NCI-H1417 (cell line): ENCODE measurements at regions not wholly inside any gene's neighbourhood (a gene's known extent, or its start where the extent isn't known, plus 50 kb on each side); places are given as distances from the start of the nearest gene placed in this dataset.

Source experiments
- DNase-seq, 3 experiments: peaks; one replicate each; lab custom pipeline; 2025; lab: John Stamatoyannopoulos, UW

DNA sequence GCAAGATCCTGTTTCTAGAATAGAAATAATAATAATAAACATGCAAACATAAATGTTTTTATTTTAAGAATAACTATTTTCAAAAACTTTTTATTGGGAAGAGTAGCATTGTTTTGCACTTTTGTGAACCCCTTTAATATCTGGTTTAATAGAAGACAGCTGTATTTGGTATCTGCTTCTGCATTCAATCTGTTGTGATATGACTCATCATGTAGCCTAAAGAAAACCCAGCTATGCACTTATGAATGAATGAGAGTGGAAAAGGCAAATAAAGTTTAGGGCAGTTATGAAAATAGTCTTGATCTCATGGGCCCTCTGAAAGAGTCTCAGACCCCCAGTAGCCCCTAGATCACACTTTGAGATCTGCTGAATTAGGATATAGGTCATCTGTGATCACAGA, 100.4 kb upstream of the PPP2R3A start:
- no peak for DNase-seq

DNA sequence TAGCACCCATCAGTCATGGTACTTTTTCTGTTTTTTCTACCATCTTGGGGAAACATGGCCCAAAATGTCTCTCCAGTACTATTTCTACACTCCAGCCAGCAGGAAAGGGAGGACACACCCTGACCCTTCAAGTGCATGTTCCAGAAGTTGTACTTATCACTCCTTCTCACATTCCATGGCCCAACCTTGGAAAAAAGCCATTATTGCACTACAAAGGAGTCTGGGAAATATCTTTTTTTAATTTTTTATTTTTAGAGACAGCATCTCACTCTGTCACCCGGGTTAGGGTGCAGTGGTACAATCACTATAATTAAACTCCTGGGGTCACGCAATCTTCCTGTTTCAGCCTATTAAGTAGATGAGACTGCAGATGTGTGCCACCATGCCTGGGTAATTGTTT, 100.0 kb upstream of the PPP2R3A start:
- no peak for DNase-seq

DNA sequence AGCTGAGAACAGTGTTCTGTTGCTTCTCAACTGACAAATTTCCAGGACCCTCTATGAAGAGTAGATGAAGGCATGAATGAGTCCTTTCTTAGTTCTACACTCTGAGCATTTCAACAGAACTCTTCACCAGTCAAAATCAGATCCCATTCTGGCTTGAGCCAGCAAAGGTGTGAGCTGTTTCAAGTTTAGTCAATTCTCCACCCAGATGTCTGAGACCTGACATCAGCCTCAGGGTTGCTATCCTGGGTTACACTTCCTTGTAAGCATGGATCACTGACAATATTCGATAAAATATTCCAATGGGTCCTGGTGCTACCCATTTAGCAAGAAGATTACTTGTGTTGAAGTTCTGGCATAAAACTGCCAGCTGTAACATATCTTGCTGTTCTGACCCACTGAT, 97.6 kb upstream of the PPP2R3A start:
- no peak for DNase-seq

DNA sequence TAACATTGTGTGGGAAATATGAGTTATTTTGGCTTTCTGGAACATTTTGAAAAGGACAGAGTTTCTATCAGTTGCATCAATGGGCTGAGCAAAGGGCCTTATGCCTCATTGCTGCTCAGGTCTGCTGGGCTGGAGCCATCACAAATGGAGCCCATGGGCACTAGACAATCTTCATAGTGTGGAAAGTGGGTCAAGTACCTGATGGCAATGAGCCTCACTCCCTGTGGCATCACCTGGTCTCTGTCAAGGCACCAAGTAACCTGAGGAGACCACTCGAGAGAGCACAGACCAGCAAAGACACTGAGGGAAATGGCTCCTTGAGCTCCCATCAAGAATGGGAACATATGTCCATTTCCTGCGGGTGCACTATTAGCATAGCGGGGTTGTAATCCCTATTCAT, 96.7 kb upstream of the PPP2R3A start:
- DNase-seq: peak in 1 of 3 experiments; percentile 82

DNA sequence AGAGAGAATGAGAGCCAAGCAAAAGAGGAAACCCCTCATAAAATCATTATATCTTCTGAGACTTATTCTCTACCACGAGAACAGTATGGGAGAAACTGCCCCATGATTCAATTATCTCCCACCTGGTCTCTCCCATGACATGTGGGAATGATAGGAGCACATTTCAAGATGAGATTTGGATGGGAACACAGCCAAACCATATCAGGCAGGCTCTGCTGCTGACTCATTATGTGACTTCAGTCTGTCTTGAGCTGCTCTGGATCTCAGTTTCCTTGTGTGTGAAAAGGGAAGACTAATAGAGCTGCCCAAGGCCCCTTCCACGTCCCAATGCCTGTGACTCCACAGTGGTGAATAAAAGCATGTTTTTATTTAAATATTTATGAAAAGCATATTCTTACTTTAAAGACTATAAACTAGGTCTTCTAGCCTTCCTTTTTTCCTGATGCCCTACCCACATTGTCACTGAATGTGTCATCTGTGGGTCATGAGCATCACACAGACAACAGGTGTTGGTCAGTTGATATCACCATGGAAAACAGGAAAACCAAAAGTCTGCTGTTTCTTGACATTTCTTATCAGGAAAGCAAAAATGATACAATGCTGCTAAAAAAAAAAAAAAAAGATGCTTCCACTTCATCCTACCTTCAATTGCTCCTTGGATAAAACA, 96.0 kb upstream of the PPP2R3A start:
- DNase-seq: no peak

DNA sequence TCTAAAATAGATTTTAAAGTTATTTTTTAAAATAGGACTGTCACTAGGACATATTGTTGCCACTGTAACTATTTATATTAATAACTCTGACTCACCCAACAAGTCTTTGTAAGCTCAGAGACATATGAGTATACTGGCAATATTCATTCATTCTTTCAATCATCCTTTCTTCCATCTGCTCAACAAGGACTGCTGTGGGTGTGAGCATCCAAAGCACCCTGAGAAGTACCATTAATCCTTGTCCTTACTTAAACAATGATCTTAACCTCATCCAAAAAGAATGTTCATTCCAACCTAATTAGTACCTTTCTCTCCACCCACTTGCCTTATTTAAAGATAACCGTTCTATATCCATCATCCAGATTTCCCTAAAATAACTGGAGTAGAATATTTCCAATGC, 94.2 kb upstream of the PPP2R3A start:
- no peak for DNase-seq

DNA sequence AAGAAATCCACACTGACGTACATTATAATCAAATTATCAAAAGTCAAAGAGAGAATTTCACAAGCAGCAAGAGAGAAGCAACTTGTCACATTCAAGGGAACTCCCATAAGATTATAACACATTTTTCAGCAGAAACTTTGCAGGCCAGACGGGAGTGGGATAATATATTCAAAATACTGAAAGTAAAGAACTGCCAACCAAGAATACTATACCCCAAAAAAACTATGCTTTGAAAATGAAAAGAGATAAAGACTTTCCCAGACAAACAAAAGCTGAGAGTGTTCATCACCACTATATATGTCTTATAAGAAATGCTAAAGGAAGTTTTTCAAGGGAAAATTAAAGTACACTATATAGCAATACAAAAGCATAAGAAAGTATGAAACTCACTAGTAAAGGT, 91.5 kb upstream of the PPP2R3A start:
- DNase-seq: no peak

DNA sequence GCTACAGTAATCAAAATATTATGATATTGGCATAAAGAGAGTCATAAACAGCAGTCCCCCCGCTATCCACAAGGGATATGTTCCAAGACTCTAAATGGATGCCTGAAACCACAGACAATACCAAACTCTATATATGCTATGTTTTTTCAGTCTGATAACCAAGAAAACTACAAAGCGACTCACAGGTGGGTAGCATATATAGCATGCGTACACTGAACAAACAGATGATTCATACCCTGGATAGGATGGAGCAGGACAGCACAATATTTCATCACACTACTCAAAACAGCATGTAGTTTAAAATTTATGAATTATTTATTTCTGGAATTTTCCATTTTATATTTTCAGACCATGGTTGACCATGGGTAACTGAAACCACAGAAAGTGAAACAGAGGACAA, 87.0 kb upstream of the PPP2R3A start:
- no peak for DNase-seq

DNA sequence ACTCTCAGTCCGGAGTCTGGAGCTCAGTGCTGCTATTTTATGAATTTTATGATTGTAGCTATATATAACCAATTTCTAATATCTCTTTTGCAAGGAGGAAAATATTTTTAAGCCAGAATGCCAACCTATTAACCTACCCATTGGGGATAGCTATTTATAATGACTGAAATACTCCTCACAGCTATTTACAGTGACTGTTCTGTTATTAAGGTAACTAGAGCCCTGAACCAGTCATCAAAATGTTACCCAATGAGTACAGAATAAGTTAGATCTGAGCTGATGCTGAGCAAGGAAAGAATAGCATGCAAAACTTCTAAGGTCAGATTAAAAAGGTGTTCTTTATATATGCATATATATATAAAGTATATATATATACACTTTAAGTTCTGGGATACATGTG, 79.6 kb upstream of the PPP2R3A start:
- DNase-seq: no peak

DNA sequence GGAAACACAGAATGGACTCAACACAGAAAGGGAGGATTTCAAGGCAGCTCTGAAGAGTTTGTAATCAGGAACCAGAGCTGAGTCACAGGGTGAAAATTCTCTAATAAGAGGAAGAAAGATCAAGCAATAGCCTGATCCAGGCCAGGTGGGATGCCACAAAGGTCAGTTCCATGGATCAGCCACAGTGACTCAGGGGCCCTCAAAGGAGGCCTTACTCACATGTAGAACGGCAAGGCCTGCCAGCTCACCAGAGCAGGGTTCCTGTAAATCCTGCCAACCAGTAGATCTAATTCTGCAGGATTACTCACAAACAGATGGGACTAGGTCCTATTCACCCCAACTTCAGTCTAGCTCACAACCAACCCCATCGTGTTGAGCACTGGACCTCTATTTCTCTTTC, 78.3 kb upstream of the PPP2R3A start:
- DNase-seq: no peak

DNA sequence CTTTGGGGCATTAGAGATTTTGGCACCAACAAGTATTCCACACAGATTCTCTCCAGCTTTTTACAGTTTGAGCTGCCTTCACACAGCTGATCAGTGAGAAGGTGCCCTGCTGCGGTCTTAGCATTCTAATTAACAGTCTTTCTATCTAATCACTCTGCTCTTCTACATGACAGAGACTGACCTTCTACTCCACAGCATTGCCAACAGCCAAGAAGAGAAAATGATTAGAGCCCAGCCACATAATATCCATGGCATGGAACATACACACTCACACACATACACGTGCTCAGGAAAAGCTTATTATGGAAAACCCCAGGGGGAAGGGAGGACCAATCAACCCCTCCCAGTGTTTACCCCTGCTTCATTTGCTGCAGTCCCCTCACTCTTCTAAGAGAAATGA, 76.1 kb upstream of the PPP2R3A start:
- peak in 1 of 3 experiments; percentile 5 for DNase-seq

DNA sequence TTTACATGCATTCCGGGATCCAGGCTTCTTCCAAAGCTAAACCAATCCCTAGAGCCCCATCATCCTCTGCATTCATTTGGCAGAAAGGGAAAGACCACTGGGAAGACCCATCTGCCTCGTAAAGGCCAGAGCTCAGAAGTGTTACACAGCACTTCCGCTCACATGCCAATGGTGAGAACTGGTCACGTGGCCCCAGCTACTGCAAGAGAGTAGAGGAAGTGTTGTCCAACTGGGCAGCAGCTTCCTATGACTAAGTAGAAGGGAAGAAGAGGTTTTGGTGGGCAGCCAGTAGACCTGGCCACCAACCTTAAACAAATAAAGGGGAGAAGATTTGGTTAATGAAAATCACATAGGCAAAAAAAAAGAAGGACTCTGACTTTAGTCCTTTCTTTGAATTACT, 74.4 kb upstream of the PPP2R3A start:
- DNase-seq: no peak

DNA sequence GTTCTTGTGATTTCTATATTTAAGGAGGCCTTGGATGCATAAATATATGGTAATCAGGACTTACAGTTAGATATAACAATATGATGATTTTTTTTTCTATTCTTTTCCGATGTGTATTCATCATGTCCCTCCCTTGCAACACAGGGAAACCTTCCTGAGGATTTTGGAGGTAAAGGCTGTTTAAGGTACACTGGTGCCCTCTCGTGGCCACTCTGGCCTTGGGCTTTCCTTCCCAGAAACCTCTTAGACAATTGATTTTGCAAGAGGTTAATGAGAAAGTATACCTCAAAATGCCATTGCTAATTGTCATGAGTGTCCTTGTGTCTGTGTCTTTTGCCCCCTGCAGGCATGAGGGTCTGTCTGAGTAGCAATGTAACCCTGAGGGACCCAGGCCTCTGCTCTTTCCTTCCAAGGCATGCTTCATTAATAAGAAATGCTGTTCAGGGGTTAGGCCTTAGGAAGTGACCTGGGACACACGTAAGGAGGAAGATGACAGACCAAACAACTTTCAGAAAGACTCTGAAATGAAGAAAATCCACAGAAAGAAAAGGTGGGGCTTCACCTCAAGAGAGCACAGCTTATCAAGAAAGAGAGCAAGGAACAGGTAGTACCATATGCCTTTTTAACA, 70.3 kb upstream of the PPP2R3A start:
- peak; percentile 74 to 94 (median 80) for DNase-seq

DNA sequence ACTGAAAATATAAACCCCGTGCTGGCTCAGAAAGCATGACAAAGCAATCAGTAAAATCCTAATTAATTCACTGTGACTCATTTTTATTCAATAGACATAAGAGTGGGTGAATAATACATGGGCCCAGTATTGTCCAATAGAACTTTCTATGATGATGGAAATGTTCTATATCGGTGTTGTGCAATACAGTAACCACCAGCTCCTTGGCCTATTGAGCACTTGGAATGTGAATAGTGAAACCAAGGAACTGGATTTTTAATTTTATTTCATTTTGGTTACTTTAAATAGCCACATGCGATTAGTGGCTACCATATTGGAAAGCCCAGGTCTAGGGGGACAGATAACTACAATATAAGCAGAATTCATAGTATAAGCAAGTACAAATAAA, 69.8 kb upstream of the PPP2R3A start:
- no peak for DNase-seq

DNA sequence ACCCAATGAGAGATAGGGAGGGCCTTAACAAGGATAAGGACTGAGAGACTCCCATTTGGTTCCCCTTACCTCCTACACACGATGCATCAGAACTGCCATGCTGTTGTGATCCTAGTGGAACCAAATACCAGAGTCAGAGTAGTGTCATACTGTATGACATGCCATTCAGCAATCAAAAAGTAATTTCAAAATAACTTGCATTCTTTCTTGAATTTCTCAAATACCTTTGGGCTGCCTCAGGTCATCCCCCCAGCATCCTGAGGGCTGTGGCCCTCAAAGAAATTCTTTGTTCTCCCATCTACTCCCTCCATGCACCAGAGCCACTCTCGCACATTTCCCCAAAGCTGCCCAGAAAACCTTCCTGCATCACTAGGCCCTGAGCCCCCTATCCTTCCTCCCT, 68.9 kb upstream of the PPP2R3A start:
- DNase-seq: no peak

DNA sequence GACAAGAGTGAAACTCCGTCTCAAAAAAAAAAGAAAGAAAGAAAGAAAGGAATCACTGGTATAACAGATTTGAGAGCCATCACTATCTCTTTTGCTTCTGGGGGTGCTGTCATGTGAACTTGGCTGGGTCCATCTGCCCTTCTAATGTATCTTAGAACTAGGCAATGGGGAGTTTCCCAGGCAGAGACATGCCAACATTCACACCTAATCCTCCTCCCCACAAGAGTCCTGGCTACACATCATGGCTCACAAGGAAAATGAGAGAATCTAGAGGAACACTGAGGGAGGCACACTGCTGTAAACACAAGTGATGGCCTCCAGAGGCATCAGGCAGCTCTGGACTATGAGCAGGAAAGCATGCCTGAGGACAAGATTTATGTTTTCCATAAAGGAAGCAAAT, 67.8 kb upstream of the PPP2R3A start:
- no peak for DNase-seq

DNA sequence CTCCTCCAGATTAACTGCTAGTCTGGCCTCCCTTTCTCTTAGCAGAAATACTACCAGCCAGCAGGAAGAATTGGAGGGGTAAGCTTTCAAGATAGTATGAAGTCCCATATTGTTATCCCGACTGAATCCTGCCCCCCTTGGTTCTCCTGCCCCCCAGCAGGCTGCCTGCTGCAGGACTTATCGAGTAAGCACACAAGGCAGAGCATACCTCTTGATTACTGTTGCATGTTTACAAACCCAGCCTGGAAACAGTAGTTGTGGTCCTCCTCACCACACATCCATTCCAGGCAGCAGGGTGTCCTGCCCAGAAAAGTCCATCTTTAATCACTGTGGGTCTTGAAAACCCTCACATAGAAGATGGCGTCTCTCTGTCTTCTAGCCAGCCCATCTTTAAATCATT, 66.8 kb upstream of the PPP2R3A start:
- no peak for DNase-seq

DNA sequence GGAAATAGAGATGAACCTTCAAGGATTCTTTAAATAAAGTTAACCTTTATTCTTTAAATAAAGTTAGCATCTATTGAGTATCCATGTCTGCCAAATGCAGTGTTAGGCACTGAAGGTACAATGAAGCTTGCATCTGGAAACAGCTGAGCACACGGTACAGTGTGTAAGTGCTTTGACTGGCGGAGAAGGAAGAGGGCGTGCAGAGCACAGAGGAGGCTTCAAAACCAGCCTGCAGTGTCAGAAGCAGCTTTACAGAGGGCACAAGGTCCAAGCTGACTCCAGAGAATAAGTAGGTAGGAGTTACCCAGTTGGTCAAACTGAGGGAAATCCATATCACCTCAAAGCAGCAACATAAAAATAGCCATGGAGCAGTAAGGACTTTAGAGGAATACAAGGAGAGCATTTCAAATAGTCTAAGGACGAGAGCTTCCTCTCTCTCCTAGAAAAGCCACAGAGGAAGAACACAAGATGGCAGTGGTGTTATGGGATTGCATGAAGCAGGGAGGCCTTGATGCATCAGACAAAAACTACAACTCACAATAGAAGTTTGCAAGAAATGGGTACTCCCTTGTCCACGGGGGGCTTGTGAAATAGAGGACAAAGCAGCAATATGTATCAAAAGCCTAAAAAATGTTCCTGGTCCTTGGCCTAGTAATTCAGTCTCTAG, 60.3 kb upstream of the PPP2R3A start:
- peak in 1 of 3 experiments; percentile 20 for DNase-seq

DNA sequence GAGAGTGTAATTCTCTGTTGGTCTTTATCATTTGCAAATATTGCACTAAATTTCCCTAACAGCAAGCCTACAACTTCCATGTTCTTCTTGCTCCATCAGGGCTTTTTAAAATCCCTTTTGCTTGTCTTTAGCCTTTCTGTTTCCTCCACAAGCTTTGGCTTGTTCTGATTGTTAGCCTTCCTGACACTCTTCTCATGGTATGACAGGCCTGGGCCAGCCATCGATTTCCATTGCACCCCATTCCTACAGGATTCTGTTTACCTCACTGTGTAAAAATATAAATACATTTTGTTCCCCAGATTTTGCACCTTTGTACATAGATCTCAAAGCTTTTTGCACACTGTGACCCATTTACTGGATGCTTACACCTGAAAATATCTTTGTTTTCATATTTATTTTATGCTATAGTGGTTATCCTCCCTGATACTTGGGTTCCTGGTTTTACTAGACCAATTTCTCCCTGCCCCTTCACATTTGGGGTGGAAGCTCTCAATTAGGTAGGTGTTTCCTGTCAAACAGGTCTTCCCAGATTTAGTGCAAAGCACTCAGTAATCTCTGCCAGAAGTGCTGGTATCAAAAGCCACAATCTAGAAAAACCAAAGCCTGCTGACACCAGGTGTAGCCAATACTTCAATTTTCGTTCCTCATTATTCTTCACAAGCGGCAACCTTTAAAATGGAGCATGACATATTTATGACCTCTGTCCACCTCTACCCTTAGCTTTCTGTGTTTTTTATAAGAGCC, 57.9 kb upstream of the PPP2R3A start:
- DNase-seq: peak in 2 of 3 experiments; percentile 48 to 85

DNA sequence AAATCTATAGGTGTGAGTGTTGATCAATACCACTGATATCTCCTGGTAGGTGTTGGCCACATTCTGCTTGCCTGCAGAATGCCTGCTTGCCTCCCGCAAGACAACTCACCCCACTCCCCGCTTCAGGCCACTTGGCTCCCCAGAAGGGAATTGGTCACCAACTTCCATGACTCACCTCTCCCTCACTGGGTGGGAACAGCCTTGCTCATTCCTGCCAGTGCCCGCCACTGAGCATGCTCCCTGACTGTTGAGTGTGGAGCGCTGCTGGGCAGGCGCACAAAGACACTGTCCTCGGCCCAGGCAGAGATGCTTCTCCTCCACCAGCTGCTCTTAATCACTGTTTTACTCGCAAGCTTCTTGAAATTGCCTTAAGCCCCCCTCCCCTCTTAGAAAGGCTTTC, 57.3 kb upstream of the PPP2R3A start:
- peak in 2 of 3 experiments; percentile 48 to 60 for DNase-seq

DNA sequence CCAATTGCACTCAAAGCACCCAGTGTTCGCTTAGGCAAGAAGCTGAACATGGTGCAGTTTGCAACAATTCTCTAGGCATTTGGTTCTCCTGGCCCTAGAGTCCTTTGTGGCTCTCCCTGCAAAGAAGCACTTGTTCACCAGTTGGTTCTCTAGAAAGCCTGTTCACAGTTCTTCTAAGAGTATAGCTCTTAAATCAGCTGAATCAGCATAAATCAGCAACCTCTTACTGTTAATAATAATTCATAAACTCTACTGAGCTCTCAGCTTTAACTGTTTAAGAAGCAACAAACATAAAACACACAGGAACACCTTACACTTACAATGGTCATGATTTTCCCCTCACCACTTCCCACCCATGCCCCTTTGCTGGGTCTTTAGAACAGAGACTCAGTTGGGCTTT, 56.8 kb upstream of the PPP2R3A start:
- DNase-seq: no peak

DNA sequence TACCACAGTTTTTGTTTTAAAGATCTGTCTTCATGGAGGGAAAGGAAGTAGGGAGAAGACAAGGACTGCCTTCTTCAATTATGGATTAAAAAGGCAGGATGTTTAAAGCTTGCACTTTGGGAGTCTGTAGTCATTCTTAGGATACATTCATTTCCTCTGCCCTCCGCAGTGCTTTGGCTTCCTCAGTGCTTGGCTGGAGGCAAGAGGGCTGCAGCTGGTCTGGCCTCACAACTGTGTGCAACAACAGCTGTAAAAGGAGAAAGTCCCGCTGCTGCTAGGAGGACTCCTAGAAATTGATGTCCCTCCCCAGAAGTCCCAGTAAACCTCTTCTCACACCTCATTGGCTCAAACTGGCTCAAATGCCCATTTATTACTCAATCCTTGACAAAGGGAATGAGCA, 54.4 kb upstream of the PPP2R3A start:
- DNase-seq: no peak

DNA sequence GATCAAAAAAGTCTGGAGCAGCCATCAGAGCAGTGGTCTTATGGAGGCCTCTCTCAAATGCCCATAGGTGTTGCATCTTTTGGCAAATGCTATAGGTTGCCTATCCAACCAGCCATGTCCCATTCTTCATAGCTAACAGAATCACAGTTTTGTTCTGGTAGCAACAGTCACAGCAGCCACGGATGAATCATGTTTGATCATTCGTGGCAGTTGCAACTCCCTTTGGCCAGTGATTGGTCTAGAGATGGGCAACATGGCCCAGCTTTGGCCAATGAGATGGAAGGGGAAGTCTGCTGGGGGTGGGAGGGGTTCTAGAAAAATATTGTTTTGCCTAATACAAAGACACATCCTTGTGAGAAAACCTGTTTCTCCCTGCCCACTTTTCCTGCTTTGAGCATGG, 50.3 kb upstream of the PPP2R3A start:
- no peak for DNase-seq
